Neural progenitor cell (in vitro differentiated cells): ENCODE measurements at regions not wholly inside any gene's neighbourhood (a gene's known extent, or its start where the extent isn't known, plus 50 kb on each side); places are given as distances from the start of the nearest gene placed in this dataset.

ENCODE experiments used
- DNase-seq: peaks from one replicate; pipeline ENCODE4 v3.0.0-alpha.2; 2016; ENCODE audit warnings: low spot score
- H2AFZ ChIP-seq: fragments of 200-600 bp; sonication (generic); replicated peaks from 2 replicates; pipeline ENCODE4 v1.6.1; 2016; ENCODE audit warnings: antibody characterized with exemption
- H3F3A ChIP-seq: fragments of 200-600 bp; sonication (generic); 2 replicates; pipeline ENCODE4 v1.6.1; 2016; ENCODE audit warnings: antibody characterized with exemption, low read depth
- H3K27ac ChIP-seq: fragments of 200-600 bp; sonication (generic); 2 replicates; pipeline ENCODE4 v1.5.1; 2016; ENCODE audit warnings: mild to moderate bottlenecking
- H3K27me3 ChIP-seq: fragments of 200-600 bp; sonication (generic); 2 replicates; pipeline ENCODE4 v1.6.1; 2016; ENCODE audit warnings: mild to moderate bottlenecking, moderate library complexity
- H3K36me3 ChIP-seq: fragments of 200-600 bp; sonication (generic); 2 replicates; pipeline ENCODE4 v1.5.1; 2016
- H3K4me1 ChIP-seq: fragments of 200-600 bp; sonication (generic); 2 replicates; pipeline ENCODE4 v1.6.1; 2016; ENCODE audit warnings: mixed run types
- H3K4me2 ChIP-seq: fragments of 200-600 bp; sonication (generic); 2 replicates; pipeline ENCODE4 v1.6.1; 2016
- H3K4me3 ChIP-seq: fragments of 200-600 bp; sonication (generic); 2 replicates; pipeline ENCODE4 v1.5.1; 2016
- H3K79me2 ChIP-seq: fragments of 200-600 bp; sonication (generic); 2 replicates; pipeline ENCODE4 v1.6.1; 2016; ENCODE audit warnings: low read depth
- H3K9ac ChIP-seq: fragments of 200-600 bp; sonication (generic); 2 replicates; pipeline ENCODE4 v1.6.1; 2016
- H3K9me3 ChIP-seq: fragments of 200-600 bp; sonication (generic); 2 replicates; pipeline ENCODE4 v1.5.1; 2016; ENCODE audit warnings: low read depth
- H4K20me1 ChIP-seq: fragments of 200-600 bp; sonication (generic); 2 replicates; pipeline ENCODE4 v1.6.1; 2016; ENCODE audit warnings: low read depth
- H3K27ac Mint-ChIP-seq: 3 replicates; pipeline ENCODE4 v1.8.0; 2021; ENCODE audit warnings: mixed read lengths
- H3K27me3 Mint-ChIP-seq: 2 replicates; pipeline ENCODE4 v1.8.0; 2022; ENCODE audit warnings: low read depth, mild to moderate bottlenecking, inconsistent platforms, moderate library complexity, mixed read lengths; ENCODE audit not compliant: insufficient read depth
- H3K36me3 Mint-ChIP-seq: 3 replicates; pipeline ENCODE4 v1.8.0; 2021; ENCODE audit warnings: mixed read lengths
- H3K4me1 Mint-ChIP-seq: 3 replicates; pipeline ENCODE4 v1.8.0; 2021; ENCODE audit warnings: mixed read lengths
- H3K4me3 Mint-ChIP-seq: 3 replicates; pipeline ENCODE4 v1.8.0; 2021; ENCODE audit warnings: mild to moderate bottlenecking, moderate library complexity, mixed read lengths
- H3K9me3 Mint-ChIP-seq: 3 replicates; pipeline ENCODE4 v1.8.0; 2020; ENCODE audit warnings: mixed read lengths
- CTCF ChIP-seq: fragments of 200-600 bp; sonication (generic); IDR thresholded peaks from 2 replicates; pipeline ENCODE4 v1.5.1; 2017; ENCODE audit warnings: antibody characterized with exemption, mild to moderate bottlenecking
- EZH2 ChIP-seq: fragments of 200-600 bp; sonication (generic); IDR thresholded peaks from 2 replicates; pipeline ENCODE4 v1.6.1; 2017; ENCODE audit warnings: antibody characterized with exemption, mild to moderate bottlenecking, moderate library complexity
- EZH2phosphoT487 ChIP-seq: fragments of 200-600 bp; sonication (generic); IDR thresholded peaks from 2 replicates; pipeline ENCODE4 v1.6.1; 2017; ENCODE audit warnings: antibody characterized with exemption

GRCh38 chr6:21462519-21462852 is 131.1 kb upstream of the SOX4 start:
- Mint-ChIP-seq H3K4me1 (peaks cover 2% of the 10 kb centered on the region), H3K27ac (no peak overlapping the region), H3K27me3 (peaks cover 9% of the 10 kb centered on the region), H3K4me3 (no peak overlapping the region), H3K9me3 (peaks cover 11% of the 10 kb centered on the region), H3K36me3 (peaks cover 4% of the 10 kb centered on the region)
- Histone ChIP-seq H3K9ac (no peak overlapping the region), H3K36me3 (no peaks in the 10 kb centered on the region), H3K9me3 (no peaks in the 10 kb centered on the region), H3F3A (no peaks in the 10 kb centered on the region), H3K79me2 (no peaks in the 10 kb centered on the region), H3K4me1 (no peaks in the 10 kb centered on the region), H2AFZ (no peak overlapping the region), H3K27me3 (no peaks in the 10 kb centered on the region), H4K20me1 (no peaks in the 10 kb centered on the region), H3K4me2 (no peak overlapping the region), H3K27ac (no peak overlapping the region), H3K4me3 (no peak overlapping the region)
- TF ChIP-seq CTCF, result no peak
- TF ChIP-seq EZH2, result no peak
- TF ChIP-seq EZH2phosphoT487, result no peak
- no peak for DNase-seq

GRCh38 chr6:21467091-21467490 is 126.5 kb upstream of the SOX4 start:
- no peaks in the 10 kb centered on the region for H3K27me3 ChIP-seq
- no peaks in the 10 kb centered on the region for H3K36me3 ChIP-seq
- H3K9ac ChIP-seq, result no peak overlapping the region
- peaks cover 4% of the 10 kb centered on the region for H3K36me3 Mint-ChIP-seq
- H3K27me3 Mint-ChIP-seq, result peaks cover 5% of the 10 kb centered on the region
- no peak overlapping the region for H2AFZ ChIP-seq
- no peak overlapping the region for H3K4me3 ChIP-seq
- no peak overlapping the region for H3K27ac Mint-ChIP-seq
- peaks cover 9% of the 10 kb centered on the region for H3K9me3 Mint-ChIP-seq
- no peak for DNase-seq
- no peak for TF ChIP-seq EZH2
- TF ChIP-seq EZH2phosphoT487, result no peak
- no peak for TF ChIP-seq CTCF
- H3K4me3 Mint-ChIP-seq, result no peak overlapping the region
- peaks cover 6% of the 10 kb centered on the region for H3K4me1 ChIP-seq
- H3K79me2 ChIP-seq, result no peaks in the 10 kb centered on the region
- no peaks in the 10 kb centered on the region for H4K20me1 ChIP-seq
- peaks cover 3% of the 10 kb centered on the region for H3K4me1 Mint-ChIP-seq
- H3K4me2 ChIP-seq, result no peak overlapping the region
- no peaks in the 10 kb centered on the region for H3F3A ChIP-seq
- H3K27ac ChIP-seq, result no peak overlapping the region
- no peaks in the 10 kb centered on the region for H3K9me3 ChIP-seq

GRCh38 chr6:21468461-21468860 is 125.1 kb upstream of the SOX4 start:
- DNase-seq, result no peak
- no peak for TF ChIP-seq EZH2phosphoT487
- TF ChIP-seq CTCF, result no peak
- TF ChIP-seq EZH2, result no peak
- Histone ChIP-seq H3K9me3 (no peaks in the 10 kb centered on the region), H3K27ac (no peak overlapping the region), H3K4me2 (no peak overlapping the region), H3K4me3 (no peak overlapping the region), H3K79me2 (no peaks in the 10 kb centered on the region), H4K20me1 (no peaks in the 10 kb centered on the region), H3K27me3 (no peaks in the 10 kb centered on the region), H3K36me3 (no peaks in the 10 kb centered on the region), H3K9ac (no peak overlapping the region), H3K4me1 (peaks cover 6% of the 10 kb centered on the region), H3F3A (no peaks in the 10 kb centered on the region), H2AFZ (peak overlapping the region; percentile 76)
- Mint-ChIP-seq H3K36me3 (peaks cover 4% of the 10 kb centered on the region), H3K27ac (no peak overlapping the region), H3K27me3 (peaks cover 5% of the 10 kb centered on the region), H3K4me1 (peaks cover 3% of the 10 kb centered on the region), H3K4me3 (no peak overlapping the region), H3K9me3 (peaks cover 9% of the 10 kb centered on the region)

- no peaks in the 10 kb centered on the region for H3F3A ChIP-seq
- Mint-ChIP-seq H3K36me3 (peaks cover 4% of the 10 kb centered on the region), H3K9me3 (peaks cover 9% of the 10 kb centered on the region), H3K4me1 (peaks cover 3% of the 10 kb centered on the region), H3K27me3 (peaks cover 5% of the 10 kb centered on the region), H3K27ac (peak overlapping the region; percentile 30), H3K4me3 (no peak overlapping the region)
- no peaks in the 10 kb centered on the region for H3K9me3 ChIP-seq
- DNase-seq, result no peak
- H3K79me2 ChIP-seq, result no peaks in the 10 kb centered on the region
- peaks cover 6% of the 10 kb centered on the region for H3K4me1 ChIP-seq
- H3K4me3 ChIP-seq, result no peak overlapping the region
- no peak overlapping the region for H3K9ac ChIP-seq
- no peaks in the 10 kb centered on the region for H3K36me3 ChIP-seq
- H2AFZ ChIP-seq, result no peak overlapping the region
- H3K4me2 ChIP-seq, result no peak overlapping the region
- H3K27ac ChIP-seq, result no peak overlapping the region
- no peaks in the 10 kb centered on the region for H4K20me1 ChIP-seq
- no peaks in the 10 kb centered on the region for H3K27me3 ChIP-seq
- TF ChIP-seq CTCF (no peak), EZH2 (no peak), EZH2phosphoT487 (no peak)
These were observed 124.3 kb upstream of the SOX4 start for GRCh38 chr6:21469213-21469612.
